ENCODE measurements at regions not wholly inside any gene's neighbourhood (a gene's known extent, or its start where the extent isn't known, plus 50 kb on each side); places are given as distances from the start of the nearest gene placed in this dataset.
"Not testable (repeated sequence)": the region's sequence is repeated elsewhere in the genome, so short reads cannot be mapped to it uniquely, and the experiment has no call there.

DNA sequence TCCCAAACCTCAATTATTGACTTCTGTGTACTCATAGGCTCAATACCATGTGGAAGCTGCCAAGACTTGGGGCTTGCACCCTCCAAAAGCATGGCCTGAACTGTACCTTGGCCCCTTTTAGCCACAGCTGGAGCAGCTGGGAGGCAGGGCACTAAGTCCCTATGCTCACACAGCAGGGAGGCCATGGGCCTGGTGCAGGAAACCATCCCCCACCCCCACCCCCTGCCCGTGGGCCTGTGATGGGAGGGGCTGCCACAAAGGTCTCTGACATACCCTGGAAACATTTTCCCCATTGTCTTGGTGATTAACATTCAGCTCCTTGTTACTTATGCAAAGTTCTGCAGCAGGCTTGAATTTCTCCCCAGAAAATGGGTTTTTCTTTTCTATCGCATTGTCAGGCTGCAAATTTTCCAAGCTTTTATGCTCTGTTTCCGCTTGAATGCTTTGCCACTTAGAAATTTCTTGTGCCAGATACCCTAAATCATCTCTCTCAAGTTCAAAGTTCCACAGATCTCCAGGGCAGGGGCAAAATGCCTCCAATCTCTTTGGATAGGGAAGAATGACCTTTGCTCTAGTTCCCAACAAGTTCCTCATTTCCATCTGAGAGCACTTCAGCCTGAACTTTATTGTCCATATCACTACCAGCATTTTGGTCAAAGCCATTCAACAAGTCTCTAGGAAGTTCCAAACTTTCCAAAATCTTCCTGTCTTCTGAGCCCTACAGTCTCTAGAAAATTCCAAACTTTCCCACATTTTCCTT lies 141.8 kb downstream of the AHR start:
- DNase-seq (ENCODE audit: low read depth in 2 of 2): not testable (repeated sequence)

DNA sequence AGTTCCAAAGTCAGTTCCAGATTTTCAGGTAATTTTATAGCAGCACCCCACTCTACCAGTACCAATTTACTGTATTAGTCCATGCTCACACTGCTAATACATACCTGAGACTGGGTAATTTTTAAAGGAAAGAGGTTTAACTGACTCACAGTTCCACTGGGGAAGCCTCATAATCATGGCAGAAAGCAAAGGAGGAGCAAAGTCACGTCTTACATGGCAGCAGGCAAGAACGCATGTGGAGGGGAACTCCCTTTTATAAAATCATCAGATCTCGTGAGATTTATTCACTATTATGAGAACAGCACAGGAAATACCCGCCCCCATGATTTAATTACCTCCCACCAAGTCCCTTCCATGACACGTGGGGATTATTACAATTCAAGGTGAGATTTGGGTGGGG lies 142.4 kb downstream of the AHR start:
- no peak for DNase-seq (ENCODE audit: low read depth in 2 of 2)

DNA sequence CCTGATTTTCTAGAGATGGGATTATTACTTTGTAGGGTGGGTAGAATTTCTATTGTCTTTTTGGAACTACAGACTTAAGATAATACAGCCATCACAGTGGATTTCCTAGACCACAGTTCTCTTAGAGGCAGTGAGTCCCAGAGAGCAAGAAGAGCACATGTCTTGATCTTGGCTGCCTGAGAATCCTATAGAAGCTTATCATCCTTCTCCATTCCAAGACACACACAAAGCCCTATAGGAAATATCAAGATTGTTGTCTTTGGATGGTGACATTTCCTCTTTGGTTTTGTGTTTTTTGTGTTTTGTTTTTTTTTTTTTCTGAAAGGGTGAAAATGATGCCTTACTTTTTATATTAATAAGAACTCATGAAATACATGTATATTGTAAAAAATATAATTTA lies 143.1 kb downstream of the AHR start:
- DNase-seq (ENCODE audit: low read depth in 2 of 2): no peak

DNA sequence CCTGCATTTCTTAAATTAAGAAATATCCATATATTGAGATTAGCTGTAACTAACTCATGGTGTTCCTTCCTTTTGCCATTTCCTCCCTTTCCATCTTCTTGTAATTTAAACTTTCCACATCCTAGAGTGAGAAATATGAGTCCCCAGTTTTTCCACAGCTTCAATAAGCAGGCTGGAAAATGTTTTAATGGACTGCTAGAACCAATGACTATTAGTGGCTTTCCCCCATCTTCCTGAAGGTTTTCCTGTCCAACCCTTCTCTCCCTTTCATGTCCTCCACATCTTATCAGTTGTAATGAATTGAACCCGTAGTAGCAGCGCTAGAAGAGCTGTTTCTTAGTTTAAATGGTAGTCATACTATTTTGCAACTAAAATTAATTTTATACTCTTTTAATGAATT lies 145.7 kb downstream of the AHR start:
- no peak for DNase-seq (ENCODE audit: low read depth in 2 of 2)

DNA sequence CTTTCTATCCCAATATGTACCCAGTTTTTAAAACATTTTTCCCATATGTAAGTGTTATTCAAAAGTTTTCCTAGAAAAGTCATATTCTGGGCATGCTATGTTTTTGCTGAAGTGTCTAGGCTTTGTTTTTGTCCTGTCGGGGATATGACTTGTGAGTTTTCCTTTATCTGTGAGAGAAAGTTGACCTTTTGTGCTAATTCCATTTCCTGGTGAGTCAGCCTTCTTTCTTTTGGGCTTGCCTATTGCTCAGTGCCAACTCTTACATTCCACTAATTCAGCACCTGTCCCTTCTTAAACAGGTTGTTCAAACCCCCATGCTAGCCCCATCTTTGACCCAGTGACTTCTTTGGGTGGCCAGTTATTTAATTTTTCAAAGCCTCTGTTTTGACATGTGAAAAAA lies 146.2 kb downstream of the AHR start:
- no peak for DNase-seq (ENCODE audit: low read depth in 2 of 2)

DNA sequence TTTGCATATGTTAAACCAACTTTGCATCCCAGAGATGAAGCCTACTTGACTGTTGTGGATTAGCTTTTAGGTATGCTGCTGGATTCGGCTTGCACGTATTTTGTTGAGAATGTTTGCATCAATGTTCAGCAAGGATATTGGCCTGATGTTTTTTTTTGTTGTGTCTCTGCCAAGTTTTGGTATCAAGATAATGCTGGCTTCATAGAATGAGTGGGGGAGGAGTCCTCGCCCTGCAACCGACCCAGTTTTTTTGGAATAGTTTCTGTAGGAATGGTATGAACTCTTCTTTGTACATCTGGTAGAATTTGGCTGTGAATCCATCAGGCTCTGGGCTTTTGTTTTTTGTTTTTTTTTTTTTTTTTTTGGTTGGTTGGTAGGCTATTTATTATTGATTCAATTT lies 147.9 kb downstream of the AHR start:
- DNase-seq (ENCODE audit: low read depth in 2 of 2): no peak

DNA sequence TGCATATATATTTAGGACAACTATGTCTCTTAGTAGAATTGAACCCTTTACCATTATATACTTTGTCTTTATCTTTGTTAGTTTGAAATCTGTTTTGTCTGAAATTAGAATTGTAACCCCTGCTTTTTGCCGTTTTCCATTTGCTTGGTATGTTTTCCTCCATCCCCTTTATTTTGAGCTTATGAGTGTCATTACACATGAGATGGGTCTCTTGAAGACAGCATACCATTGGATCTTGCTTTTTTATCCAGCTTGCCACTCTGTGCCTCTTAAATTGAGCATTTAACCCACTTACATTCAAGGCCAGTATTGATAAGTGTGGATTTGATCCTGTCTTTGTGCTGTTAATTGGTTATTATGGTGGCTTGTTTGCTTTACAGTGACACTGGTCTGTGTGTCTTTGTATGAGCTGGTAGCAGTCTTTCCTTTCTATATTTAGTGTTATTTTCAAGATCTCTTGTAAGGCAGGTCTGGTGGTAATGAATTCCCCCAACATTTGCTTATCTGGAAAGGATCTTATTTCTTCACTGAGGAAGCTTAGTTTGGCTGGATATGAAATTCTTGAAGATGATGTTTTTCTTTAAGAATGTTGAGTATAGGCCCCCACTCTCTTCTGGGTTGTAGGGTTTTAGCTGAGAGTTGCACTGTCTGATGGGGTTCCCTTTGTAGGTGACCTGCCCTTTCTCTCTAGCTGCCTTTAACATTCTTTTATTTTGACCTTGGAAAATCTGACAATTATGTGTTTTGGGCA lies 149.5 kb downstream of the AHR start:
- DNase-seq (ENCODE audit: low read depth in 2 of 2): no peak

DNA sequence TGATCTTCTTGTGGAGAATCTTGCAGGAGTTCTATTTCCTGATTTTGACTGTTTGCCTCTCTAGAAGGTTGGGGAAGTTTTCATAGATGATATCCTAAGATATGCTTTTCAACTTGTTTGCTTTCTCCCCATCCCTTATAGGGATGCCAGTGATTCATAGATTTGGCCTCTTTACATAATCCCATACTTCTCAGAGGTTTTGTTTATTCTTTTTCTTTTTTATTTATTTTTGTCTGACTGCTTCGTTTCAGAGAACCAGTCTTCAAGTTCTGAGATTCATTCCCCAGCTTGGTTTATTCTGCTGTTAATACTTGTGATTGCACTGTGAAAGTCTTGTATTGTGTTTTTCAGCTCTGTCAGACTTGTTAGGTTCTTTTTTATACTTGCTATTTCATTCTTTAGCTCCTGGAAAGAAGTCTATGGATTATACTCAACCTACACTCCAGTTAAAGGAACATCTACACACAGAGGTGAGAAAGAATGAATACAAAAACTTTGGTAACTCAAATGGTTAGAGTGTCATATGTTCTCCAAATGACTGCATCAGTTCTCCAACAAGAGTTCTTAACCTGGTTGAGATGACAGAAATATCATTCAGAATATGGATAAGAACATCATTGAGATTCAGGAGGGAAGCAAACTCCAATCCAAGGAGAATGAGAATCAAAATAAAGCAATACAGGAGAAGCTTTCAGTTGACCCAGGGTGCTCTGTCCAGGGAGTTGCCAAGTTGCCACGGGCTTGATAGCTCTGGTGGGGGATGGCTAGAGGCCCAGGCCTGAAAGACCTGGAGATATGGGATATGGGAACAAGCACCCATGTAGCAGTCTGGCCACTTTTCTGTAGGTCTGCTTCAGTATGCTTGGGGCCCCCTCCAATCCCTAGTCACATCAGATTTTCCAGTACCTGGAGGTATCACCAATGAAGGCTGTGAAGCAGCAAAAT lies 150.3 kb downstream of the AHR start:
- DNase-seq (ENCODE audit: low read depth in 2 of 2): no peak

DNA sequence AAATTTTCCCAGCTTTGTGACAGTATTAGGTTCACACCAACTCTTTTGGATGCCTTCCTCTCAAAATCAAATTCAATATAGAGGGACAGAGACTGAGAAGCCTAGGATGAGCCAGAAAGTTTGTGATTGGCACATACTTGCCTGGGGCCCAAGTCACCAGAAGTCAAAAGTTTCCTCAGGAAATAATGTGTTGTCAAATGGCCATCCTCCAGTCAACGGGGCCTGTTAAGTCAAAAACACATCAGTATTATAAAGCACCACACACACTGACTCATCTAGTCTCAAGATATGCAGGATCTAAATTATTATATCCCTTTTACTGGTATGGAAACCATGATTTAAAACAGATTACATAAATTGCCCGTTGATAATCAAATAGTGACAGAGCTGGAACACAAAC lies 158.1 kb downstream of the AHR start:
- DNase-seq (ENCODE audit: low read depth in 2 of 2): no peak

DNA sequence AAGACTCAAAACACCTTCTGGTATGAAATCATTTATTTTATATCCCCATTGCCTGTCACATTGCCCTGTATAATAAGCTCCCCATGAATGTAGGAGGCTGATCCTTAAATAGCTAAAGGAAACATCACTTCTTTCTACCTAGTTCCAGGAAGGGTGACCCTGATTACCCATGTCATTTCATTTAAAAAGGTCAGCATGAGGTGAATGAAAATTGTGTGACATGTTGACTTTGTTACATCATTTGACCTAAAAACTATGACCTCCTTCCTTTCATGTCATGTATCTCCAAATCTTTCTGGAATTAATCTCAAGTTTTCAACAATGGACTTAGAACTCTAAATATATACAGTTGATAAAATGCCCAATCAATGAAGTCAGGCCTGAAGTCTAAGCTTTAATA lies 161.5 kb downstream of the AHR start:
- no peak for DNase-seq (ENCODE audit: low read depth in 2 of 2)

DNA sequence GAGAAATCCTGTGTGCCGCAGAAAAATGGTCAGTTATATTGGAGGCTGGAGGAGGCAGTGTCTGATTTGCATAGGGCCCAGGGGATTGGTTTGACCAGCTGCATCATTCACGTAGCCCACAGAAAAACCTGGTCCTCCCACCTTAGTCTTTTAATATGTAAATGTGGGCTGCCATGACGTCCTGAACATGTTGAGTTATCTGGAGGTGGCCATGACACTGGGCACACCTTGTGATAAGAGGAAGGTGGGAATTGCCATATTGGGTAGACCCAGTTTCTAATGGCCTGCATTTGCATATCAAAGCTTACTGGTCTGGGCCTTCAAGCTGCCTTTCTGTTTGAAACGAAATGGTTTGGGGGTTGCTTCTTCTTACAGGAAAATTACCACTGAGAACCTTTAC lies 162.2 kb downstream of the AHR start:
- DNase-seq (ENCODE audit: low read depth in 2 of 2): no peak

DNA sequence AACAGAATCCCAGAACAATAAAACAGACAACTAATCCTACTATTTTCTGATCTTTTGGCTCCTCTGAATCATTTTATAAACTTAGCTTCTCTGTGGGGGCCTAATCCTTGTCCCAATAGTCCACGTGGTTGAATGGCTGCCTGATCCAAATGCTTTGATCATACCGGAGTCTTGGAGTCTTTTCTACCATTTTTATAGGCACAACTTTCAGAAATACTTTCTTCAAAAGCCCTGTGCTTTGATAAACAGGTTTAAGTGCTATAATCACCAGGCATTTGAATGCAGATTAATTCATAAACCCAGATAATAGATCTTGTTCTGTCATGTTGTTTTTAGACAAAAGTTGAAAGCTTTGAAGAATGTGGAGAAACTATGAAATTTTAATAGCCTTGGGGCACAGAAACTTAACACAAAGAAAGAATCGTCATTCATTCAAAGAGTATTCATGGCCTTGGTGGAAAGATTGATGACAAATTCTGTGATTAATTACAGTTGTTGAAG lies 163.7 kb downstream of the AHR start:
- DNase-seq (ENCODE audit: low read depth in 2 of 2): no peak

DNA sequence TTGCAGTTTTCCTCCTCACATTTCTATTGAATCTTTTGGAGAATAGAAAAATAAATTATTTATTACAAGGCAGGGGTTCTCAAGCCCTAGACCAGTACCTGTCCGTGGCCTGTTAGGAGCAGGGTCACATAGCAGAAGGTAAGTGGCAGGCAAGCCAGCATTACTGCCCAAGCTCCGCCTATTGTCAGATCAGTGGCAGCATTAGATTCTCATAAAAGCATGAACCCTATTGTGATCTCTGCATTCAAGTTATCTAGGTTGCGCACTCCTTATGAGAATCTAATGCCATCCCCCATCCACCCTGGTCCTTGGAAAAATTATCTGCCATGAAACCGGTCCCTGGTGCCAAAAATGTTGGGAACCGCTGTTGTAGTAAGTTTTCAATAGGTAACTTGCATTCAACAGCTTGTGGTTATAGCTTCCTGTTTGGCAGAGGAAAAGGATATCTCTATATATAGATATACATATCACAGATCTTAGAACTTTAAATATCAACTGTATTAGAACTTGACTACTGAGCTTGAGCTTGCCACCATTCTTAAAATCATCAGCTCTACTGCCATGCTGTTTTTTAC lies 165.1 kb downstream of the AHR start:
- no peak for DNase-seq (ENCODE audit: low read depth in 2 of 2)

DNA sequence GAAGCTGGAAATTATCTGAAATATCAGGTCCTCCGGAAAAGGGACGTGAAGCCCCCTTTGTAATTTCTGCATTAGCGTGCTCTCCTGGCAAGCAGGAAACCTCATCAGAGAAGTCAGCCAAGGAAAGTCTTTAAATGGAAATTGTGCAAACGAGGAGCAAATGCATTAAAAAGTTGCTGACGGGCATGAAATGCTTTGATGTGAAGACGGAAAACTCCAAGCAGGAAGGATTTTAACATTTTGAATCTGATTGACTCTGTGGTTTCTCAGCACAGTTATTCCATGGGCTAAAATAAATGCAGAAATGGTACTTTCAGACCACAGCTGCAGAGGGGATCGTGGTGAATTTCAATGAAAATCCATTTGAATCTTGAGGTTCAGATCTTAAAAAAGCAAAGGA lies 167.8 kb downstream of the AHR start:
- no peak for DNase-seq (ENCODE audit: low read depth in 2 of 2)

DNA sequence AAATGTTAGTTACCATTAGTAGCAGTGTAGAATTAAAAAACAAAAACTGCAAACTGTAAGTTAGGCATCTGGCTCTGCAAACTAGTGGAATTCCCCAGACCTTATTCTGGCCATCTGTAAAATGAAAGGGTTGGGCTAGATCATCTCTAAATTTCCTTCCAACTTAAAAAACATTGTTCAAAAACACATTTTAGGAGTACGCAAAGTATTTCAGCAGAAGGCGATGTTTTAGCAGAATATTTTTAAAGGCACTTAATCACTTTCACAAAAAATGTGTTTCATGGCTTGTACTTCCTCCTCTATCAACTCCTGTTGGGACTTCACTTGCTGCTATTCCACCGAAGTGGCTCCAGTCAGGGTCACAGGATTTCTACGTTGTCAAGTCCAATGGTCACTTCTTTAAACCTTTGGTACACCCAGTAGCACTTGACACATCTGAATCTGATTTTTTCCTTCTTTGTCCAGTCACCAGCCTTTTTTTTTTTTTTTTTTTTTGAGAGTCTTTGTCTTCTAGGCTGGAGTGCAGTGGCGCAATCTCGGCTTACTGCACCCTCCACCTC lies 169.0 kb downstream of the AHR start:
- DNase-seq (ENCODE audit: low read depth in 2 of 2): no peak

DNA sequence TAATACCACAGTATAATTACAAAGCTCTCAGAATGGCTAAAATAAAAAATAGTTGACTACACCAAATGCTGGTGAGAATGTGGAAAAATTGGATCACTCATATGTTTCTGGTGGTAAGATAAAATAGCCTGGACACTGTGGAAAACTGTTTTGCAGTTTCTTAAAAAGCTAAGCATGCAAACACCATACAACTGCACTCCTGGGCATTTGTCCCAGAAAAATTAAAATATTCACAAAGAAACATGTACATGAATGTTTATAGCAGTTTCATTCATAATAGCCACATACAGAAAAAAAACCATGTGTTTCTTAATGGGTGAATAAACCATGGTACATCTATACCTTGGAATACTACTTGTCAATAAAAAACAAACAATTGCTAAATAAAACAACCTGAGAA lies 172.9 kb downstream of the AHR start:
- no peak for DNase-seq (ENCODE audit: low read depth in 2 of 2)

DNA sequence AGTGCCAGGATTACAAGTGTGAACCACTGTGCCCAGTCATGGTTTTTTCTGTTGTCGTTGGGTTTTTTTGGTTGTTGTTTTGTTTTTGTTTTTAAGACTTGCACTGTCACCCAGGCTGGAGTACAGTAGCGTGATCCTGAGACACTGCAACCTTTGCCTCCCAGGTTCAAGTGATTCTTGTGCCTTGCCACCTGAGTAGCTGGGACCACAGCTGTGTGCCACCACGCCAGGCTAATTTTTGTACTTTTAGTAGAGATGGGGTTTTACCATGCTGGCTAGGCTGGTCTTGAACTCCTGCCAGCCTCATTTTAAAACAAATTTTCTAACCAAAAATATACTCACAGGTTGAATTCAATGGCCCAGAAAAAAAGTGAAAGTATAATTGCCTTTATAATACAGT lies 174.1 kb downstream of the AHR start:
- no peak for DNase-seq (ENCODE audit: low read depth in 2 of 2)

DNA sequence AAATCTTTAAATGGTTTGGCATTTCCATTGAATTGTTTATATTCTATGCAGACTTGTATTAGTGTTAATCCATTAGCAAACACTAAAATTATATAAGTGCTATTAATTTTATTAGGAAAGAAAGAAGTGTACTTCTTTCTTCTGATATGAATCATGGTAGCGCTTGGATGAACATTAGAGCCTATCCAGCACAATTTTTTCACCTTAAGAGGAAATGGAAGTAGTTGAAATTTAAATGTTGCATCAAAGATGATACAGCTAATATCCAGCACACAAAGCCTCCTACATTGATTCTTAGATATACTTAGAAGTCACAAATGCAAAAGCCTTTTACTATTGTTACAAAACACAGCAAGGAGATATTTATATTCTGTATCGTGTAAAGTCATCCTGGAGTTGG lies 174.5 kb downstream of the AHR start:
- no peak for DNase-seq (ENCODE audit: low read depth in 2 of 2)

DNA sequence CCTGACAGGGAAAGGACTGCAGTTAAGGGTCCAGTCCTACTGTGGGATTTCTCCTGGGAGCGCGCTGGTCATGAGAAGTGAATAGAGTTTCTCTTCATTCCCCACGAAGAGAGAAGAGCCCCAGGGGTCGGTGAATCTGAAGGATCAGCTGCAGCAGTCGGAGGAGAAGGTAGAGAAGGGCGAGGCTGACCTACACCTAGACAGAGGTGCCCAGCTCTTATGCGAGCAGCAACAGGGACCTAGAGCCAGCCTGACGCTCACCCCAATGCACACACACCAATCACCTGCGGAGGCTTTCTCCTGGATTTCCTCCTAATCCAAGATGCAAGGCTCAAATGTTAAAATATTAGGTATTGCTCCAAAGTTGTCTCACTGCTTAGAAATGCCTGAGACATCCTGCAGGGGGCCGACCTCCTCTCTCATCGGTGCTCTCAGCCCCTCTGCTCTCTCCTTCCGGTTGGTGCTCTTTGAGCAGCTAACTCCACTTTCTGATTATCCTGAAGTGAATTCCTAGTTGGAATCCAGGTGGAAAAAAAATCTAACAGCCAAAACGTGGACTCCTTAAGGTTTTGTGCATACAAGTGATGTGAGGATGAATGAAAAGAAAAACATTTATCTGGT lies 176.4 kb downstream of the AHR start:
- no peak for DNase-seq (ENCODE audit: low read depth in 2 of 2)

DNA sequence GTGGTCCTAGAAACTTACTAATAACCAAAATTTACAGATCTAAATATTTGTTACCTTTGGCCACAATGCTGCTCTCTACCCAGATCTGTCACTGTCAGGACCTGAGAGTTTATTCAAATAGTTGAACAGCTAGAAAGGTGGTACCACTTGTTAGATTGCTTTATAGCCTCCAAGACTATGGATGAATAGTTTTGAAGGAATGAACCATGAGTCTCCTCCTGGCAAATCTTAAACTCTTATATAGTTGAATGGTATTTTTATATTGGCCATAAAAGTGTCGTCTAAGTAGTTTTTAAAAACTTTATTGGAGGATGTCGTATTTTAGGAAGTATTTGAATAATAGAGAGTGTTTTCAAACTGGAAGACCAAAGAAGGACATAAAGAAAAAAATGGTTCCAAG lies 178.7 kb downstream of the AHR start:
- no peak for DNase-seq (ENCODE audit: low read depth in 2 of 2)

DNA sequence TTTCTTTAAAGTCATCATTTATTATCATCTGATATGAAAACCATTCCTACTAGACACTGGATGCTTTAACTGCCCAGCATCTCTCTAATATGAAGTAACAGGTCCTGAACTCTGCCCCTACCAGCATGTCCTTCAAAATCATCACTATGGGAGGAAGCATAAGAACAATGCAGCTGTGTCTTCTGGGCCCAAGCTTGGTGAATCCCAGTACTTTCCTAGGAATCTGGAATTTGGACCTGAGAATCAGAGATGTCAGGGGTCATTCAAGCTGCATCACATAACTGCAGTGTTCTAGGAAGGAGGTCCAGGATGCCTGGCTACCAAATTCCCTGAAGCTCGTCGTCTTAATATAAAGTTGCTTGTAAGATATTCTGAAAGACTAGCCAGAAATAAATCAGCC lies 182.7 kb downstream of the AHR start:
- DNase-seq (ENCODE audit: low read depth in 2 of 2): no peak
